Peyer's patch (tissue), 4 donors: ENCODE measurements at regions not wholly inside any gene's neighbourhood (a gene's known extent, or its start where the extent isn't known, plus 50 kb on each side); places are given as distances from the start of the nearest gene placed in this dataset.

Experiments
- POLR2A ChIP-seq, 2 donors: fragments of 450-650 bp; IDR thresholded peaks; one replicate each; pipeline ENCODE4 v1.5.1; 2017; ENCODE audit warnings: antibody characterized with exemption in 2 of 2, mild to moderate bottlenecking in 2 of 2, moderate library complexity in 2 of 2
- TF ChIP-seq, protein P1 (sequence below), 6 experiments: fragments of 450-650 bp in 4 of 6; fragments of 200-600 bp in 2 of 6; sonication (generic) in 1 of 6; IDR thresholded peaks; one replicate each; pipeline ENCODE4 v1.5.1; 2017 to 2019; ENCODE audit warnings: antibody characterized with exemption in 6 of 6, mild to moderate bottlenecking in 3 of 6, moderate library complexity in 1 of 6

DNA sequence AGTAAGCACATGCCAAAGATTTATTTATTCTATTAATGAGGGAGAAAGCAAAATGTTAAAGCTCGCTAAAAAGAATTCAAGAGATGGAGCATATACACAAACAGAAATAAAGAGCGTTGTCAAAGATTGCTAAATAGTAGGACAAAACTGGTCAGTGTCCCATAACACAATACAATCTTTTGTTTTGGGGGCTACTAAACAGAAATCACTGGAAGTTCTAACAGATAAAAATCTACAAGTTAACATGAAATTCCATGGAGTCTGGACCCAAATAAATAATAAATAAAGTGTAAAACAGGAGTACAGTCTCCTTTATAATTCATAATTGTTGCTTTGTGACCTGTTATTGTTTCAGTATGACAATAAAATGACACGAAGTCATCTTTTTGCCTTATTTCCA, 115.2 kb upstream of the CNTNAP4 start:
- TF ChIP-seq, protein P1, sequence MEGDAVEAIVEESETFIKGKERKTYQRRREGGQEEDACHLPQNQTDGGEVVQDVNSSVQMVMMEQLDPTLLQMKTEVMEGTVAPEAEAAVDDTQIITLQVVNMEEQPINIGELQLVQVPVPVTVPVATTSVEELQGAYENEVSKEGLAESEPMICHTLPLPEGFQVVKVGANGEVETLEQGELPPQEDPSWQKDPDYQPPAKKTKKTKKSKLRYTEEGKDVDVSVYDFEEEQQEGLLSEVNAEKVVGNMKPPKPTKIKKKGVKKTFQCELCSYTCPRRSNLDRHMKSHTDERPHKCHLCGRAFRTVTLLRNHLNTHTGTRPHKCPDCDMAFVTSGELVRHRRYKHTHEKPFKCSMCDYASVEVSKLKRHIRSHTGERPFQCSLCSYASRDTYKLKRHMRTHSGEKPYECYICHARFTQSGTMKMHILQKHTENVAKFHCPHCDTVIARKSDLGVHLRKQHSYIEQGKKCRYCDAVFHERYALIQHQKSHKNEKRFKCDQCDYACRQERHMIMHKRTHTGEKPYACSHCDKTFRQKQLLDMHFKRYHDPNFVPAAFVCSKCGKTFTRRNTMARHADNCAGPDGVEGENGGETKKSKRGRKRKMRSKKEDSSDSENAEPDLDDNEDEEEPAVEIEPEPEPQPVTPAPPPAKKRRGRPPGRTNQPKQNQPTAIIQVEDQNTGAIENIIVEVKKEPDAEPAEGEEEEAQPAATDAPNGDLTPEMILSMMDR (IDR thresholded peaks at IDR 0.05): no peak
- no peak for TF ChIP-seq POLR2A (IDR thresholded peaks at IDR 0.05)
